Central memory CD8-positive, alpha-beta T cell (primary cell): ENCODE measurements at regions not wholly inside any gene's neighbourhood (a gene's known extent, or its start where the extent isn't known, plus 50 kb on each side); places are given as distances from the start of the nearest gene placed in this dataset.

Experiments used
- ATAC-seq: fragments of 150-1000 bp; cut with Tn5 transposase; replicated peaks from 2 replicates; pipeline ENCODE4 v1.10.0; 2022; ENCODE audit warnings: mild to moderate bottlenecking, moderate FRiP score, moderate number of reproducible peaks; ENCODE audit not compliant: poor library complexity, severe bottlenecking; ENCODE audit errors: extremely low read depth
- DNase-seq, 2 donors: peaks; one replicate each; pipeline ENCODE4 v3.0.0; 2021; ENCODE audit warnings: low spot score in 2 of 2
- H3K27ac Mint-ChIP-seq: one replicate; pipeline ENCODE4 v1.8.0; 2022; ENCODE audit warnings: low read depth, mild to moderate bottlenecking, moderate library complexity, mixed read lengths
- H3K27me3 Mint-ChIP-seq: one replicate; pipeline ENCODE4 v1.8.0; 2022; ENCODE audit warnings: mixed read lengths
- H3K36me3 Mint-ChIP-seq: one replicate; pipeline ENCODE4 v1.8.0; 2022; ENCODE audit warnings: mild to moderate bottlenecking, moderate library complexity, mixed read lengths; ENCODE audit not compliant: insufficient read depth
- H3K4me1 Mint-ChIP-seq: one replicate; pipeline ENCODE4 v1.8.0; 2022; ENCODE audit warnings: mixed read lengths
- H3K4me3 Mint-ChIP-seq: one replicate; pipeline ENCODE4 v1.8.0; 2022; ENCODE audit warnings: mild to moderate bottlenecking, moderate library complexity, mixed read lengths
- H3K9me3 Mint-ChIP-seq: one replicate; pipeline ENCODE4 v1.8.0; 2022; ENCODE audit warnings: mixed read lengths

- H3K4me1 Mint-ChIP-seq, result no peaks in the 10 kb centered on the region
- H3K27ac Mint-ChIP-seq, result no peak overlapping the region
- ATAC-seq (no peak), DNase-seq (no peak)
- H3K9me3 Mint-ChIP-seq, result peaks cover 17% of the 10 kb centered on the region
- H3K27me3 Mint-ChIP-seq, result no peaks in the 10 kb centered on the region
- H3K36me3 Mint-ChIP-seq, result no peaks in the 10 kb centered on the region
- H3K4me3 Mint-ChIP-seq, result no peak overlapping the region
Observed at GRCh38 chr16:65494609-65495008, 372.7 kb upstream of the CDH11 start.

- H3K4me3 Mint-ChIP-seq, result no peak overlapping the region
- no peak for DNase-seq
- H3K4me1 Mint-ChIP-seq, result no peaks in the 10 kb centered on the region
- no peaks in the 10 kb centered on the region for H3K36me3 Mint-ChIP-seq
- ATAC-seq, result no peak
- peaks cover 17% of the 10 kb centered on the region for H3K9me3 Mint-ChIP-seq
- no peaks in the 10 kb centered on the region for H3K27me3 Mint-ChIP-seq
- no peak overlapping the region for H3K27ac Mint-ChIP-seq
Observed at GRCh38 chr16:65494080-65494479, 372.2 kb upstream of the CDH11 start.

- ATAC-seq, result no peak
- Mint-ChIP-seq H3K27ac (no peak overlapping the region), H3K4me3 (no peak overlapping the region), H3K36me3 (no peaks in the 10 kb centered on the region), H3K9me3 (peaks cover 20% of the 10 kb centered on the region), H3K27me3 (no peaks in the 10 kb centered on the region), H3K4me1 (no peaks in the 10 kb centered on the region)
- DNase-seq, result no peak
Observed at GRCh38 chr16:65490286-65490685, 368.4 kb upstream of the CDH11 start.

DNA sequence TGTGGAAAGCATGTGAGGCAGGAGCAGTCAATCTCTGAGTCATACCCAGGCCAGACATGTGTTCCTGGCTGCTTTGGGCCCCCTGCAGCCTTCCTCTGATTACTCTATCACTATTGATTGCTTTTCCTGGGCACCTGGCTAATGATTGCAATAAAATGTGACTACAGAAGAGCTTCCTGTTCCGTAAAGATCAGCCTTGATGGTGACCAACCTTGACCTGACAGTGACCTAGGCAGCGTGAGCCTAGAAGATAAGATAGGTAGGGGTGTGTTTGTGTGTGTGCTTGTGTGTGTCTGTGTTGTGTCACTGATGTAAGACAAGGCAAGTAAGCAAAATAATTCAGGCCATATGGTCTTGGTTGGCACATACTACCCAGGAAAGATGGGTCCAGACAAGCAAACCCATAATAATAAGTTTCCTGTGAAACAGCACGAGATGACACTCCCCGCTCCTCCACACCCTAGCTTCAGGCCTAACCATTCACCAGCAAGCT is 367.7 kb upstream of the CDH11 start:
- H3K27ac Mint-ChIP-seq, result no peak overlapping the region
- DNase-seq, result no peak
- no peaks in the 10 kb centered on the region for H3K27me3 Mint-ChIP-seq
- no peak overlapping the region for H3K4me3 Mint-ChIP-seq
- no peaks in the 10 kb centered on the region for H3K4me1 Mint-ChIP-seq
- ATAC-seq, result no peak
- H3K9me3 Mint-ChIP-seq, result peaks cover 20% of the 10 kb centered on the region
- no peaks in the 10 kb centered on the region for H3K36me3 Mint-ChIP-seq

DNA sequence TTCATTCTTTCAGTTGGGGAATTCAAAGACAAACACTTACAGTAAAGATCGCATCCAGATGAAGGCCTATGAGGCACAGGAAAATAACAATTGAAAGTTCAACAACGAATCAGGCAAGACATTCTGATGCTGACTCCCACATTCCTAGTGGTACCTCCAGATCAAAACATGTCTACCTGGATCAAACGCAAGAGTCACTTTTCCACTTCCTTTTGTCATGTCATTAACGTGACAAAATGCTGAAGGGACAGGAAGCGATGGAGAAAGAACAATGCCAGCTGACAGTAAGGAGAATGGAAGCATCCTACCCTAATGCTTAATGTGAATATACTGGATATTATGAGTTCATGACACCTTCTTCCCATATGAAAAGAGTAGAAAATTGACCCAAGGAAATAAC is 365.4 kb upstream of the CDH11 start:
- no peak overlapping the region for H3K27ac Mint-ChIP-seq
- DNase-seq (no peak), ATAC-seq (no peak)
- no peaks in the 10 kb centered on the region for H3K36me3 Mint-ChIP-seq
- H3K4me1 Mint-ChIP-seq, result no peaks in the 10 kb centered on the region
- H3K27me3 Mint-ChIP-seq, result no peaks in the 10 kb centered on the region
- H3K4me3 Mint-ChIP-seq, result no peak overlapping the region
- H3K9me3 Mint-ChIP-seq, result peaks cover 20% of the 10 kb centered on the region

DNA sequence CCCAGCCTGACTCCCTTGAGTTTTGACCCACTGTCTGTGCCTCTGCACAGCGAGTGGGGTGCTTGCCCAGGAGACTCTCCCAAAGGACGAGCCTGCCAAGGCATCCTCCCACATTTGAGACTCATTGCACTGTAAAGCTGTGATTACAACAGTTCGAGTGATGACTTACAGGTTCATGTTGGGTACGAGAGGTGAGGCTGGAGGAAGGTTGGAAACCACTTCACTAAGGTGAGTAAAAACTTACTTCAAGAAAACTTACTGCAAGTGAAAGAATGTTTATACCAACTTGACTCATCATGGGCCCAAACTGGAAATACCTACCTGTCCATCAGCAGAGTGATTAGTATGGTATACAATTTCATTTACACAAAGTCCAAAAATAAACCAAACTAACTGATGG is 360.1 kb upstream of the CDH11 start:
- no peaks in the 10 kb centered on the region for H3K27me3 Mint-ChIP-seq
- no peaks in the 10 kb centered on the region for H3K36me3 Mint-ChIP-seq
- peaks cover 8% of the 10 kb centered on the region for H3K9me3 Mint-ChIP-seq
- H3K27ac Mint-ChIP-seq, result no peak overlapping the region
- ATAC-seq (no peak), DNase-seq (no peak)
- no peaks in the 10 kb centered on the region for H3K4me1 Mint-ChIP-seq
- no peak overlapping the region for H3K4me3 Mint-ChIP-seq

GRCh38 chr16:65480281-65481091 is 358.6 kb upstream of the CDH11 start:
- Mint-ChIP-seq H3K4me1 (no peaks in the 10 kb centered on the region), H3K27ac (no peak overlapping the region), H3K9me3 (peaks cover 12% of the 10 kb centered on the region), H3K4me3 (no peak overlapping the region), H3K27me3 (no peaks in the 10 kb centered on the region), H3K36me3 (peaks cover 2% of the 10 kb centered on the region)
- DNase-seq, result no peak
- ATAC-seq, result no peak

DNA sequence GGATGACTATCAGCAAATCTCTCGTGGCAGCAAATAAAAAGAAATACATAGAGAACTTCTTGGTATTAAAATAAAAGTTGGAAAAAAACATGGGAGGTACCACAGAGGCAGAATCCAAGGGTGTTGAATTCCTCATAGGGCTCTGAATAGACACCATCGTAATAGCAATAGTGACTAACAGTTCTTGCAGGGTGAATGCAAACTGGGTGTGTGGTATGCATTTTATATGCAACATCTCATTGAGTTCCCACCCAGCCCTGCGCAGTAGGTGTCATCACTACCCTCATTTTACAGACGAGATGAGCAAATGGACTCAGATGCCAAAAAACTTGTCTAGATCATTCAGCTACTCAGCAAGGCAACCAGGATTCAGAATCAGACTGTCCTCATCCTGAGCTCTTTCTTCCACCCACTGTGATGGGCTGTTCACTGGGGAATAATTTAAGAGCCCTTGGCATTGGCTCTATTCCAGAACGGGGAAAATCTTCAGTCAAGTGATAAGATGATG is 354.6 kb upstream of the CDH11 start:
- no peaks in the 10 kb centered on the region for H3K4me1 Mint-ChIP-seq

DNA sequence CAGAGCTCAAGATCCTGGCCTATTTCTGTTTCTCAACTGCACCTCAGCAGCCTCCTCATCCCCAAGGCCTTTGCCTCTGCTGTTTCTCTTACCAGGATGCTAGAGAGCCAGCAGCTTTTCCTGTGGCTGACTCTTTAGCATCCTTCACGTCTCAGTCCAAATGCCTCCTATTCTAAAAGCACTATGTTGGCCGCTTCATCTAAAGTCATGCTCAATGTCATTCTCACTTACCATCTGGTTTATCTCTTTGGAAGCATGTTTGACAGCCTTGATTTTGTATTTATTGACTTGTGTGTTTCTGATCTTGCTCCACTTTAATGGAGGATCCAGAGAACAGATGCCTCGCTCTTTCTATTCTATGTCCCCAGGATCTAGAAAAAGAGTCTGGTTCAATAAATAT is 351.8 kb upstream of the CDH11 start:
- Mint-ChIP-seq H3K4me3 (no peak overlapping the region), H3K9me3 (peaks cover 33% of the 10 kb centered on the region), H3K27ac (no peak overlapping the region), H3K4me1 (no peaks in the 10 kb centered on the region), H3K36me3 (peaks cover 2% of the 10 kb centered on the region), H3K27me3 (no peaks in the 10 kb centered on the region)
- ATAC-seq (no peak), DNase-seq (no peak)

More for the DNA sequence above, 354.6 kb upstream of the CDH11 start:
- H3K36me3 Mint-ChIP-seq, result peaks cover 2% of the 10 kb centered on the region
- no peak overlapping the region for H3K27ac Mint-ChIP-seq
- no peak overlapping the region for H3K4me3 Mint-ChIP-seq
- peaks cover 17% of the 10 kb centered on the region for H3K9me3 Mint-ChIP-seq
- no peak for DNase-seq
- no peaks in the 10 kb centered on the region for H3K27me3 Mint-ChIP-seq
- ATAC-seq, result no peak

- DNase-seq (no peak), ATAC-seq (no peak)
- no peak overlapping the region for H3K27ac Mint-ChIP-seq
- H3K4me3 Mint-ChIP-seq, result no peak overlapping the region
- H3K36me3 Mint-ChIP-seq, result peaks cover 1% of the 10 kb centered on the region
- no peaks in the 10 kb centered on the region for H3K4me1 Mint-ChIP-seq
- peaks cover 27% of the 10 kb centered on the region for H3K9me3 Mint-ChIP-seq
- no peaks in the 10 kb centered on the region for H3K27me3 Mint-ChIP-seq
Observed at GRCh38 chr16:65469116-65469515, 347.3 kb upstream of the CDH11 start.

GRCh38 chr16:65468133-65468532 is 346.3 kb upstream of the CDH11 start:
- H3K4me1 Mint-ChIP-seq, result no peaks in the 10 kb centered on the region
- ATAC-seq, result no peak
- H3K27me3 Mint-ChIP-seq, result no peaks in the 10 kb centered on the region
- no peak for DNase-seq
- H3K36me3 Mint-ChIP-seq, result peaks cover 1% of the 10 kb centered on the region
- H3K27ac Mint-ChIP-seq, result no peak overlapping the region
- no peak overlapping the region for H3K4me3 Mint-ChIP-seq
- peaks cover 22% of the 10 kb centered on the region for H3K9me3 Mint-ChIP-seq

DNA sequence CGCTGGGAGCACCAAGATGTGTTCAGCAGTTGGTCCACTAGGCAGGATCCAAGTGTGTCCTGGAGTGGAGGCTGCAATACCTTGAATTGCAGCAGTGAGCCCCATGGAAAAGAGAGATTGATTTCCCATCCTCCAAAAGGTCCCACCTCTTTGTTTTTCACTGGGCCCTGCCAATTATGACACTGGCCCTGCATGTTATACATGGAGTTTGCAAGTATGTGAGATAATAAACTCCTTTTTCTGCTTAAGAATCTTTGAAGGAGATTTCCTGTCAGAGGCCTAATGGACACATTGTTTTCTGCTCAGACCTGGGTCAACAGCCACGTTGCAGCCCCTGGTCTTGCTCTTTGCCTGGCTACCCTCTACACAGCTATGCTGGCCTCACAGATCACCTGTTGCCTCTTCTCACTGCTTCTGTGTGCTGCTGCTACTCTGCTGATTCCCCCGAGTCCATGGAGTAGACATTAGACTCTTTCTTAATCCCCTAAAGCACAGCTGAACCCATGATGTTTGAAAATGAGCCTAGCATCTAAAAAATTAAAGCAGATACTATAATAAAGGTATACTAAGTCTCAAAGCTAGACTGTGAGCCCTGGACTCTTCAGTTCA is 341.9 kb upstream of the CDH11 start:
- Mint-ChIP-seq H3K36me3 (peaks cover 1% of the 10 kb centered on the region), H3K4me3 (no peak overlapping the region), H3K4me1 (no peaks in the 10 kb centered on the region), H3K27me3 (no peaks in the 10 kb centered on the region), H3K9me3 (peaks cover 20% of the 10 kb centered on the region), H3K27ac (no peak overlapping the region)
- DNase-seq (no peak), ATAC-seq (no peak)

GRCh38 chr16:65457084-65457483 is 335.2 kb upstream of the CDH11 start:
- H3K4me1 Mint-ChIP-seq, result no peaks in the 10 kb centered on the region
- no peak overlapping the region for H3K4me3 Mint-ChIP-seq
- H3K27ac Mint-ChIP-seq, result no peak overlapping the region
- DNase-seq, result no peak
- no peaks in the 10 kb centered on the region for H3K27me3 Mint-ChIP-seq
- no peak for ATAC-seq
- H3K9me3 Mint-ChIP-seq, result peaks cover 43% of the 10 kb centered on the region
- no peaks in the 10 kb centered on the region for H3K36me3 Mint-ChIP-seq
